ENCODE measurements at regions not wholly inside any gene's neighbourhood (a gene's known extent, or its start where the extent isn't known, plus 50 kb on each side); places are given as distances from the start of the nearest gene placed in this dataset.
A peak's percentile ranks its signal among the peaks of the same experiment; 100 is the strongest.
"Not testable (repeated sequence)": the region's sequence is repeated elsewhere in the genome, so short reads cannot be mapped to it uniquely, and the experiment has no call there.

- DNase-seq, result no peak
These were observed 53.7 kb upstream of the SMIM15 start for GRCh38 chr5:61215996-61216395.

- DNase-seq, result no peak
These were observed 54.5 kb upstream of the SMIM15 start for GRCh38 chr5:61216741-61217140.

- DNase-seq, result no peak
These were observed 54.9 kb upstream of the SMIM15 start for GRCh38 chr5:61217214-61217613.

GRCh38 chr5:61228229-61228628 lies 66.0 kb upstream of the SMIM15 start:
- no peak for DNase-seq

DNA sequence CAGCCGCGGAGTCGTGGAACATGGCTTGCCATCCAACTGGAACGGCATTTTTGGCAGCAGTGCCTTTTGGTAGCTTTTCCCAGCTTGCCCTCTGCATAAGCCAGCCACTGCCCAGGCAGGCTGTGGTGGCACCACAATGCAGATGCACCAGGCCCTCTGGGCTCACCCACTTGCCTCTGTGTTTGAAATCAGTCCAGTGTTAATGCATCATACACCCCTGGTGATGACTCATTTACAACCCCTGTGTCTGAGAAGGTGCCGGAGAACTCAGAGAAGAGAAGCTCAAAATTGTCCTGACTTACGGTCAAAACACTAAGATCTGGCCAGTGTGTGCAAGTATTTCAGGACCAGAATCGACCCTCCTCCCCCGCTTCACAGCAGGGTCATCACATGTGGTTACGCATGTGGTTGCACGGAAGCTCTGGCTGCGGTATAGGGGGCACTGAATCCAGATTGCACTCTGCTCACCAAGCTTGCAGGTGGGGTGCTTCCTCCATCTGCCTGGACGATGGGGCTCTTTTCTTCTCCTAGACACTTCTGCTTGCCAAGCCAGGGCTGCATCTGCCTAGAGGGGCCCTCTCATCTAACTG lies 66.5 kb upstream of the SMIM15 start:
- no peak for DNase-seq

DNA sequence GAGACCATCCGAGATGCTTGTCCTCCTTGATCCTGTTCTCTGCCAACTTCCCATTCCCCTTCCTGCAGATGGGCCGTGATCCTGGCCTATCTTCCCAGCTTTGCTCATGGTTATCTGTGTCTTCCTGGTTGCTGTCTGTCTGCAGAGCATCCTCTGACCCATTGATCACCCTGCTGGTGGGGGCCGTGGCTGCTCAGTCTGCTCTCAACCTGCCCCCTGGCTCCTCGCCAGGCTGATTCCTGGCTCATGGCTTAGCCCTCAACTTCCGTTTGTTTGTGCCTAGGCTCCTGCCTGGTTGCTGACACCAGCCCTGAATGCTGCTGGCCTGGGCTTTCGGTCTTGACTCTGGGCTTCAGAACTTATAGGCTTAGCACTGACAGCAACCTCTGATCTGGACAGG lies 67.1 kb upstream of the SMIM15 start:
- DNase-seq, result no peak

GRCh38 chr5:61230492-61230891 lies 68.2 kb upstream of the SMIM15 start:
- DNase-seq, result no peak

DNA sequence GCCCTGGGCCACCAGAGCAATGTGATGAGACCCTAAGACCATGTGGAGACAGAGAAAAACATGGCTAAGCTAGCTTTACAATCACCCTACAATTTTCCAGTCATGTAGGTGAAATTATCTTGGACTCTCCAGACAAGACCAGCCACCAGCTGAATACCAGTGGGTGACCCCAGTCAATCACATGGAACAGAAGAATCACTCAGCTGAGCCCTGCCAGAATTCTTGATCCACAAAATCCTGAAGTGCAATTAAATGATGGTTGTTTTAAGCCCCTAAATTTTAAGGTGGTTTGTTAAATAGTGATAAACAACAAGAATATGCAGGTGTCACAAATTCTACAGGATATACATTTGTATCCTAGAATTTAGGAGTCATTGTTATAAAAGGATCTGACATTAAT lies 69.5 kb upstream of the SMIM15 start:
- DNase-seq, result no peak

DNA sequence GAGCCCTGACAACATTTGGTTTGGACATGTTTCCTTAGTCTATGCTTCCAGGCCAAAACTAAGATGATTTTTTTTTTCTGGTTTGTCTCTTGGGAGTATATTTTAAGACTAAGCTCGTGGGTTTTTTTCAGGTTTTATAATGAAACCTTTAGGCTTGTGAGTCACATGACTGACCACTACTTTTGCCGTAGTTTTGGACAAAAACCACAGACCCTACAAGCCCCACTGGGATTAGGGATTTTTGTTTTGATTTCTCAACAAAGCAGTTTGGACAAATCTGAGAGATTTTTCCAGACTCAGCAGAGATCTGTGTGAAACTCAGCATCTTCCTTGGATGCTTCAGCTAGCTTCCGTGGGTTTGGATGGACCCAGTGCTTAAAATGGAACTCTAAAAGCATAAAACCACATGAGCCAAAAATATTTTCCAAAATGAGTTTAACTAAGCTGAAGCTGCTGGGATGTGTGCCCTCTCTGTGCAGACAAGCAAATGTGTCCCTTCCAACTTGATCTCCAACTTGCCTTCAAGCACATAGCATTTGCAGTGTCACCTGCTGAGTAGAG lies 70.3 kb upstream of the SMIM15 start:
- no peak for DNase-seq

DNA sequence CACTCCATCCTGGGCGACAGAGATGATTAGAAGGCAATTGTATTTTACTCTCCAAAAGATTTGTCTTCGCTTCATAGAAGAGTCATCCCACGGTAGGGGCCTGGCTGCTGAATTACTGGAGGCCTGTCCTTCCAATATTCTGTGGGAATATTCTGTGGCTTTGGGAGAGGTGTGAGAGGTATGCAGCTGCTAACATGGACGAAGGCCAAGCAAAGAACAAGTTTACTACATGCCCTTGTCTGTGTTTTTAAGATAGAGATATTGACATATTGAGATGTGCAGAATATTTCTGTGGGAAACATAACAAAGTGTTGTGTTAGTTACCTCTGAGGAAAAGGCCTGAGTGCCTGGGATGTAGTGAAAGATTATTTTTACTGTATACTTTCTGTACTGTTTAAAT lies 71.8 kb upstream of the SMIM15 start:
- no peak for DNase-seq

- DNase-seq, result not testable (repeated sequence)
These were observed 74.4 kb upstream of the SMIM15 start for GRCh38 chr5:61236715-61237114.

DNA sequence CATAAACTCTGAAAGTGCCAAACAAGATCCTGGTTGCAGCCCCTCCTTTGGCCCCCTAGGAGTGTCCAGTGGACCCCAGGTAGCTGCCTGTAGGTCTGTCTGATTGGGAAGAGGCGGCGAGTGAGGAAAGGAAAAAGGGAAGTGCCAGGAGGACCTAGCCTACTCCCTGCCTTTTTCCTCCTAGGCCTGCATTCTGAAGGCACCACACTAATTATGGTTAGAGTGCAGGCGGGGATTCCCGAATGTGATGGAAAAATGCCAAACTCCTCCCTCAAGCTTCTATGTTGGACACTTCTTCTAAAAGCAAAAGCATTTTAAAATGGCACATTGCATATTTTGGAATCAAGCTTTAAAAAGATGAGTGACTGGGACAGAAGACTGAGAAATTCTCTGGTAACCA lies 83.2 kb upstream of the SMIM15 start:
- peak; percentile 65 for DNase-seq

DNA sequence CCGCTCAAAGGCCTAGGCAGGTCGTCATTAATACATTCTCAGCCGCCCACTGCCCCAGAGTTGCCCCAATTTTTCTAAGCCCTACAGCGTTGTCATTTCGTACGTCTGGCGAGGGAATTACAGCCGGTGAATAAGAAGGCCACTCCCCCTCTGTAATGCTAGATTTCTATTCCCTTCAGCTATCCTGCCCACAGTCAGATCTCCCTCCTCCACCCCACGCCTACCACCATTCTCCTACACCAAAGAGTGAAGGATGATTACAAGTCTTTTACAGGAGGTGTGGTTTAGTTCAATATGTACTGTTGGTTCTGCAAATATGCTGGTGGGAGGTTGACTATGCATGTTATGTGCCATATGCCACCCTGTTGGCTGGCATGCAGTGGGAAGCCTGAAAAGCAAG lies 83.7 kb upstream of the SMIM15 start:
- peak; percentile 89 for DNase-seq

DNA sequence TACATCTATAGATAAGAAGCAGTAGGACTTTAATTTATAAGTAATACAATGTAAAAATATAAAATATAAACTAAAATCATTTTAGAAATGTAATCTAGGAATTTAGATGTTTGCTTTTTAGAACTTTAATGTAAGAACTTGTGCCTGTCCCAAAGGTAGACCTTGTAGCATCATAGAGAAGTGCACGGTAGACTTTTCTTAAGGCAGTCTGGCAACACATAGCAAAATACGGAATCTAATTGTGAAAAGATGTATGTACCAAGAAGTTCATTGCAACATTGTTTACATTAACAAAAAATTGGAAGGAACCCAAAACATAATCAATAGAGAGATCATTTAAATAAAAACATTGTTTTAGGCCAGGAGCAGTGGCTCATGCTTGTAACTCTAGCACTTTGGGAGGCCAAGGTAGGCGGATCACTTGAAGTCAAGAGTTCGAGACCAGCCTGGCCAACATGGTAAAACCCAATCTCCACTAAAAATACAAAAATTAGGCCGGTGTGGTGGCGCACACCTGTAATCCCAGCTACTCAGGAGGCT lies 84.6 kb upstream of the SMIM15 start:
- DNase-seq, result no peak

- DNase-seq, result no peak
These were observed 80.0 kb upstream of the ZSWIM6 start for GRCh38 chr5:61251874-61252642.

- no peak for DNase-seq
These were observed 79.5 kb upstream of the ZSWIM6 start for GRCh38 chr5:61252643-61252925.

- no peak for DNase-seq
These were observed 78.5 kb upstream of the ZSWIM6 start for GRCh38 chr5:61253547-61253946.

GRCh38 chr5:61254969-61255555 lies 77.0 kb upstream of the ZSWIM6 start:
- DNase-seq, result no peak

- DNase-seq, result no peak
These were observed 75.6 kb upstream of the ZSWIM6 start for GRCh38 chr5:61256474-61256873.

DNA sequence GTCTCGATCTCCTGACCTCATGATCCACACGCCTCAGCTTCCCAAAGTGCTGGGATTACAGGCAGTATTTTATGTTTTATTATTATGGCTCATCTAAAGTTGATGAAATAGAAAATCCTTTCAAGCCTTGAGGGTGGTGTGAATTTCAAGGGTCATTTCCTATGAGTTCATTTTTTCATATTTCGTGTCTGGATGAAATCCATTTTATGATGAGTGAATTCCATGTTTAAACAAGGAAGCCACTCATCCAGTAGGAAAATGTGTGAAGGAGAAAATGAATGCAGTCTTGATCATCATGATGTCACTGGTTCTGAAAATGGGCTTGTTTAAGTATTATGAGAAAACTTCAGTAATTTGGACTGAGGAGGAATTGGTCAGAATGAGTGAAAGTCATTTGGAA lies 74.6 kb upstream of the ZSWIM6 start:
- no peak for DNase-seq

DNA sequence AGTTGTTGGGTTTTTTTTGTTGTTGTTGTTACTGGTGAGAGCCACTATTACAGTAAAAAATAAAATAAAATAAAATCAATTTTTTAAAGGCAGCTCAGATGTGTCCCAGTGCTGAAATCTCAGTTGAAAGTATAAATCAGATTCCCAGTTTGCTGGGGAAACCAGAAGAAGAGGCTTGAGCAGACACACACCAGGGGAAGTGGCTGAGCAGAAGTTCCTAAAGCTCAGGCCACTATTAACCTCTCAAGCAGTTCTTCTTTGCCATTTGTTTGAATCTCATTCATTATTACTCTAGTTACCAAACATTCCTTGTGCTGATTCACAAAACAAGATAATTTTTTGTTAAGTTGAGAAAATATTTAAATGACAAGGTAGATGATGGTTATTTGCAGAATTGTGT lies 70.9 kb upstream of the ZSWIM6 start:
- no peak for DNase-seq

DNA sequence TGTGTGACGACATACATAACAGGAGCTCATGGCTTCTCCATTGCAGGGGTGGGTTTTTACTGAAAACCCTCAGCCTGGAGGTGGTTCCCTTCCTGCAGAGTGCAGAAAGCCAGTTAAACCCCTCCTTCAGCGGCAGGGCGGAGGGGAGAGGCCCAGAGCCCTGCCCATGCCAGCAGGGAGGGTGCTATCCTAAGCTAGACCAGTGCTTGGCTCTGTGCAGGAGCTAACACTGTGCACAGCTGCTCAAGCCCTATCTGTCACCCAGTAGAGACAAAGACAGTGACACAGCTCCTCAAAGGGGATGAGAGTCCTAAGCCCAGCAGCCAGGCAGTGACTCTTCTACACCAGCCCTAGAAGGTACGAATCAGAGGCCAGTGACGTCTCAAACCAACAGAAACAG lies 70.0 kb upstream of the ZSWIM6 start:
- no peak for DNase-seq

GRCh38 chr5:61263072-61263471 lies 69.0 kb upstream of the ZSWIM6 start:
- no peak for DNase-seq

- no peak for DNase-seq
These were observed 68.3 kb upstream of the ZSWIM6 start for GRCh38 chr5:61263561-61264272.

Measured in NCI-H1694 treated with DMSO at 0.1 percent for 48 hours (cell line).